ENCODE measurements at regions not wholly inside any gene's neighbourhood (a gene's known extent, or its start where the extent isn't known, plus 50 kb on each side); places are given as distances from the start of the nearest gene placed in this dataset.

DNA sequence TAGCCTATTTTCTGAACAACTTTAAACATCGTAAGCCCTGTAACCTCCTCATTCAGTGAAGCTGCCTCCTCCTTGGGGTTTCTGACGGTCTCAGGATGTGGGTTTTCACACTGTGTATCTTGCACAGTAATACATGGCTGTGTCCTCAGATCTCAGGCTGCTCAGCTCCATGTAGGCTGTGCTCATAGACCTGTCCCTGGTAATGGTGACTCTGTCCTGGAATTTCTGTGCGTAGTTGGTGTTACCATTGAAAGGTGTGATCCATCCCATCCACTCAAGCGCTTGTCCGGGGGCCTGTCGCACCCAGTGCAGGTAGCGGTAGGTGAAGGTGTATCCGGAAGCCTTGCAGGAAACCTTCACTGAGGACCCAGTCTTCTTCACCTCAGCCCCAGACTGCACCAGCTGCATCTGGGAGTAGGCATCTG lies 980.5 kb downstream of the TMEM121 start:
- Histone ChIP-seq H3K4me3 (no peak overlapping the region), H3K4me1 (peaks cover 4% of the 10 kb centered on the region), H3K36me3 (ENCODE audit: low read depth, missing control alignments) (no peaks in the 10 kb centered on the region), H3K9me3 (no peaks in the 10 kb centered on the region), H3K27me3 (no peaks in the 10 kb centered on the region), H3K27ac (no peak overlapping the region)
- intact Hi-C loops (cut with DNase I; ENCODE audit: low total_unique reads), result no loop called here
- no peak for TF ChIP-seq POLR2A (IDR thresholded peaks at IDR 0.05)
- TF ChIP-seq, protein P1, sequence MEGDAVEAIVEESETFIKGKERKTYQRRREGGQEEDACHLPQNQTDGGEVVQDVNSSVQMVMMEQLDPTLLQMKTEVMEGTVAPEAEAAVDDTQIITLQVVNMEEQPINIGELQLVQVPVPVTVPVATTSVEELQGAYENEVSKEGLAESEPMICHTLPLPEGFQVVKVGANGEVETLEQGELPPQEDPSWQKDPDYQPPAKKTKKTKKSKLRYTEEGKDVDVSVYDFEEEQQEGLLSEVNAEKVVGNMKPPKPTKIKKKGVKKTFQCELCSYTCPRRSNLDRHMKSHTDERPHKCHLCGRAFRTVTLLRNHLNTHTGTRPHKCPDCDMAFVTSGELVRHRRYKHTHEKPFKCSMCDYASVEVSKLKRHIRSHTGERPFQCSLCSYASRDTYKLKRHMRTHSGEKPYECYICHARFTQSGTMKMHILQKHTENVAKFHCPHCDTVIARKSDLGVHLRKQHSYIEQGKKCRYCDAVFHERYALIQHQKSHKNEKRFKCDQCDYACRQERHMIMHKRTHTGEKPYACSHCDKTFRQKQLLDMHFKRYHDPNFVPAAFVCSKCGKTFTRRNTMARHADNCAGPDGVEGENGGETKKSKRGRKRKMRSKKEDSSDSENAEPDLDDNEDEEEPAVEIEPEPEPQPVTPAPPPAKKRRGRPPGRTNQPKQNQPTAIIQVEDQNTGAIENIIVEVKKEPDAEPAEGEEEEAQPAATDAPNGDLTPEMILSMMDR (IDR thresholded peaks at IDR 0.05), result no peak
- 80 to 85% methylated on average over 8 of the region's 8 CpGs for WGBS, 2 donors
- no peak for DNase-seq

DNA sequence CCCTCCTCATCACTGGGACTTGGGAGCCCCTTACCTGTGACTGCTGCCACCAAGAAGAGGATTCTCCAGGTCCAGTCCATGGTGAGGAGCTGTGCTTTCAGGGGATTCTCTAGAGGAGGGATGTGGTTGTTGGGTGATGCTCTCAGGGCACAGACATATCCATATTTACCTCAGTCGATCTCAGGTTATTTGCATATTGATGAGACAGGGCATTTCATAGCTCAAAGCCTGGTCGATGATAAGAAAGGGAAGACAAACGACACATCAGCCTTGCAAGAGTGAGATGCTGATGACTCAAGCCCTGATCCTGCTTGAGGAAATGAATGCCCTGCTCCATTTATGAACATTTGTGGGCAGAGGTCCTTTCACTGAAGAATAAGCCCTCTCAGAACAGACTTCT lies 981.0 kb downstream of the TMEM121 start:
- Histone ChIP-seq H3K4me1 (peaks cover 4% of the 10 kb centered on the region), H3K27ac (no peak overlapping the region), H3K9me3 (no peaks in the 10 kb centered on the region), H3K4me3 (no peak overlapping the region), H3K36me3 (ENCODE audit: low read depth, missing control alignments) (no peaks in the 10 kb centered on the region), H3K27me3 (no peaks in the 10 kb centered on the region)
- no peak for TF ChIP-seq POLR2A (IDR thresholded peaks at IDR 0.05)
- TF ChIP-seq, protein P1 (IDR thresholded peaks at IDR 0.05), result no peak
- intact Hi-C loops (cut with DNase I; ENCODE audit: low total_unique reads), result no loop called here
- DNase-seq, result no peak
- WGBS, 2 donors, result 66 to 69% methylated on average over 3 of the region's 3 CpGs

DNA sequence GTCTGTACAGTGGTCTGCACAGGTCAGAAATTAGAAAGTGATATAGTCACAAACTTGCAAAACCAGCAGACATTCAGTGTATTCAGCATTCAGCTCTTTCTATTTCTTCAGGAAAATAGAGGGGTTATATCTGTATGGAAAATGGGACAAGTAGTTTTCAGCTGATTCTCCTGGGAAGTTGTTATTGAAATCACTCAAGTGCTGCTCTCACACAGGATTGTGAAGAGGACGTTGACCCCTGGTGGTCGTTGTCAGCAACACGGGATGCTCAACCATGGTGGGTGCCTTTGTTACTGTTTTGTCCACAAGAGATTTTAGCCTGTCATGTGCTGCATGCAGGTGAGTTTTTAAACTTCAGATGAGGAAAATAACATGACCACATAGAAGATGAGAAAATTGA lies 981.8 kb downstream of the TMEM121 start:
- TF ChIP-seq POLR2A (IDR thresholded peaks at IDR 0.05), result no peak
- TF ChIP-seq, protein P1 (IDR thresholded peaks at IDR 0.05), result no peak
- WGBS, 2 donors, result 39 to 58% methylated on average over 3 of the region's 3 CpGs
- Histone ChIP-seq H3K36me3 (ENCODE audit: low read depth, missing control alignments) (no peaks in the 10 kb centered on the region), H3K27me3 (no peaks in the 10 kb centered on the region), H3K9me3 (no peaks in the 10 kb centered on the region), H3K27ac (no peak overlapping the region), H3K4me1 (peaks cover 4% of the 10 kb centered on the region), H3K4me3 (no peak overlapping the region)
- intact Hi-C loops (cut with DNase I; ENCODE audit: low total_unique reads), result no loop called here
- DNase-seq, result no peak

DNA sequence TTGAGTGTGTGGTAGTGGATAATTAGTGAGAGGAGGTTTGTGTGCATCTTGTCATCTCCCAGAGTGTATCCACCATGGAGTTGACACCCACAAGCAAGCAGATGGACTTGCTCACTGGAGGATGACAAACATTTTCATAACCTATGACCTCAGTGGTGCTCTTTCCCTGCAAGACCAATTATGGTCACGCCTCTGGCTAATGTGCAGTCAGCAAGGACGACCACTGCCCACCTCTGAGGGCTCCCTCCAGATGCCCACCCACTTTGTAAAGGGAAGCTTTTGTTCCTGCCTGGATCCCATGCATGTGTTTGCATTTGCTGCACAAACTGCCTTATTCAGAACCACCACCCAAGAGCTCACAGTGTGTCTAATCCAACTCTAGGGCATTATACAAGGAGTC lies 982.8 kb downstream of the TMEM121 start:
- Histone ChIP-seq H3K36me3 (ENCODE audit: low read depth, missing control alignments) (no peaks in the 10 kb centered on the region), H3K4me1 (peaks cover 4% of the 10 kb centered on the region), H3K4me3 (no peak overlapping the region), H3K9me3 (no peaks in the 10 kb centered on the region), H3K27ac (no peak overlapping the region), H3K27me3 (no peaks in the 10 kb centered on the region)
- intact Hi-C loops (cut with DNase I; ENCODE audit: low total_unique reads), result no loop called here
- TF ChIP-seq POLR2A (IDR thresholded peaks at IDR 0.05), result no peak
- TF ChIP-seq, protein P1 (IDR thresholded peaks at IDR 0.05), result no peak
- WGBS, 2 donors, result 31 to 65% methylated on average over 2 of the region's 2 CpGs
- no peak for DNase-seq

DNA sequence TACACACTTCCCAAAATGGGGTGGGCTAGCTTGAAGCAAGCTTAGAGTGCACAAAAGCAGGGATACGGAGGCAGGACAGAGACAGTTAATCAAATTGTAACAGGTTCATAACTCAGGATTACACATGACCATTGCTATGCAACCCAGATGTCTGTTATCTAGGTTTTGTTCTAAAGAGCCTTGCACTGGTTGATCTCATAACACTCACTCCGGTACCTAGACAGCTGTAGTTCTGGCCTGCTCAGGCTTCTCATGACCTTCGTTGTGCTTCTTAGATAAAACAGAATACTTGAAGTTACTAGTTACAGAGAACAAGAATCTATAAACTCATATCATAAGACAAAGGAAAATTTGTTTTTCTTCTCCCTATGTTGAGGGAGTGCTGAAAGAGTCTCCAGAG lies 983.4 kb downstream of the TMEM121 start:
- H3K4me1 ChIP-seq, result peaks cover 4% of the 10 kb centered on the region
- no peaks in the 10 kb centered on the region for H3K36me3 ChIP-seq (ENCODE audit: low read depth, missing control alignments)
- H3K4me3 ChIP-seq, result no peak overlapping the region
- peak overlapping the region in 1 of 2 donors; percentile 28 for H3K27ac ChIP-seq
- no peaks in the 10 kb centered on the region for H3K9me3 ChIP-seq
- intact Hi-C loops (cut with DNase I; ENCODE audit: low total_unique reads), result no loop called here
- DNase-seq, result no peak
- TF ChIP-seq, protein P1 (IDR thresholded peaks at IDR 0.05), result no peak
- TF ChIP-seq POLR2A (IDR thresholded peaks at IDR 0.05), result no peak
- no peaks in the 10 kb centered on the region for H3K27me3 ChIP-seq
- WGBS, 2 donors, result 28 to 53% methylated on average over 3 of the region's 3 CpGs

Measured in testis (tissue), 2 donors.